H1 (cell line): ENCODE measurements at regions not wholly inside any gene's neighbourhood (a gene's known extent, or its start where the extent isn't known, plus 50 kb on each side); places are given as distances from the start of the nearest gene placed in this dataset.

ENCODE experiments used
- CTCF ChIA-PET: fragments of 300-600 bp; sonication (Branson Sonifier 250); formaldehyde crosslinking; loops from one replicate; lab custom pipeline; 2021; ENCODE audit not compliant: partially characterized antibody; lab: Charles Lee
- POLR2A ChIA-PET: fragments of 300-600 bp; sonication (Branson Sonifier 250); formaldehyde crosslinking; loops from one replicate; lab custom pipeline; 2021; ENCODE audit warnings: inconsistent platforms; ENCODE audit not compliant: partially characterized antibody; lab: Charles Lee
- DNase-seq, 2 experiments: peaks; one replicate each; pipeline versions ENCODE4 v3.0.0 to v3.0.0-alpha.2; 2010 to 2022; ENCODE audit warnings: low spot score in 2 of 2, low read depth in 1 of 2, mixed read lengths in 1 of 2
- FAIRE-seq: peaks from 2 replicates; lab custom pipeline; 2011; peaks lifted over from hg19 to GRCh38; lab: Jason Lieb, UNC
- H2AFZ ChIP-seq: 2 replicates; pipeline ENCODE4 v1.8.1; 2012; ENCODE audit warnings: low read length, inconsistent platforms
- H2AK5ac ChIP-seq: 2 replicates; pipeline ENCODE4 v1.6.1; 2013; ENCODE audit warnings: low read depth, low read length
- H2BK120ac ChIP-seq: replicated peaks from 2 replicates; pipeline ENCODE3; 2013; ENCODE audit warnings: low read depth, low read length, inconsistent platforms
- H2BK12ac ChIP-seq: 2 replicates; pipeline ENCODE4 v1.6.1; 2013; ENCODE audit warnings: low read depth, low read length
- H2BK15ac ChIP-seq: 2 replicates; pipeline ENCODE4 v1.6.1; 2013; ENCODE audit warnings: low read length
- H2BK20ac ChIP-seq: 2 replicates; pipeline ENCODE4 v1.6.1; 2013; ENCODE audit warnings: low read length
- H2BK5ac ChIP-seq: 2 replicates; pipeline ENCODE4 v1.6.1; 2013; ENCODE audit warnings: low read depth, low read length
- H3K14ac ChIP-seq: 2 replicates; pipeline ENCODE4 v1.6.1; 2013; ENCODE audit warnings: inconsistent platforms; ENCODE audit not compliant: insufficient read length
- H3K18ac ChIP-seq: 2 replicates; pipeline ENCODE4 v1.6.1; 2013; ENCODE audit warnings: low read length; ENCODE audit errors: extremely low read depth
- H3K23ac ChIP-seq: 2 replicates; pipeline ENCODE4 v1.6.1; 2013; ENCODE audit warnings: inconsistent platforms; ENCODE audit not compliant: insufficient read length
- H3K23me2 ChIP-seq: 2 replicates; pipeline ENCODE4 v1.6.1; 2013; ENCODE audit warnings: low read depth, low read length
- H3K27ac ChIP-seq: 2 replicates; pipeline ENCODE4 v1.6.1; 2011; ENCODE audit warnings: low read depth, low read length, inconsistent platforms
- H3K27me3 ChIP-seq, 4 experiments: replicated peaks in 1 of 4; 1 replicate in 1 of 4; 2 replicates in 3 of 4; pipeline versions ENCODE4 v1.6.1 to v1.8.1; 2011 to 2013; ENCODE audit warnings: low read length in 3 of 4, mild to moderate bottlenecking in 3 of 4, inconsistent platforms in 2 of 4, mixed read lengths in 2 of 4, moderate library complexity in 1 of 4; ENCODE audit not compliant: control insufficient read depth in 3 of 4, insufficient read depth in 3 of 4; ENCODE audit errors: extremely low read depth in 1 of 4
- H3K36me3 ChIP-seq, 4 experiments: 2 replicates each; pipeline versions ENCODE4 v1.6.1 to v1.8.1; 2011 to 2013; ENCODE audit warnings: mild to moderate bottlenecking in 4 of 4, low read length in 3 of 4, moderate library complexity in 2 of 4, control low read depth in 1 of 4, inconsistent platforms in 1 of 4; ENCODE audit not compliant: insufficient read depth in 4 of 4, control insufficient read depth in 2 of 4
- H3K4ac ChIP-seq: replicated peaks from 2 replicates; pipeline ENCODE3; 2013; ENCODE audit warnings: low read length, low read depth, mixed read lengths, inconsistent platforms; ENCODE audit not compliant: insufficient read length
- H3K4me1 ChIP-seq, 4 experiments: replicated peaks in 1 of 4; 1 replicate in 1 of 4; 2 replicates in 3 of 4; pipeline versions ENCODE4 v1.6.1 to v1.8.1; 2011 to 2013; ENCODE audit warnings: low read length in 3 of 4, inconsistent platforms in 2 of 4, mixed read lengths in 1 of 4; ENCODE audit not compliant: insufficient read depth in 4 of 4, control insufficient read depth in 3 of 4
- H3K4me2 ChIP-seq, 2 experiments: 2 replicates each; pipeline versions ENCODE4 v1.6.1 to v1.8.1; 2011 to 2013; ENCODE audit warnings: low read depth in 2 of 2, low read length in 2 of 2, control low read depth in 1 of 2, inconsistent platforms in 1 of 2, mild to moderate bottlenecking in 1 of 2; ENCODE audit not compliant: insufficient read depth in 1 of 2
- H3K4me3 ChIP-seq, 4 experiments: fragments of 200-600, 300-600 bp in 1 of 4; sonication (generic), shearing (Covaris generic), sonication (Bioruptor Twin) in 1 of 4; 2 replicates each; pipeline versions ENCODE4 v1.5.1 to v1.8.1; 2011 to 2016; ENCODE audit warnings: low read length in 4 of 4, low read depth in 3 of 4, control low read depth in 2 of 4, inconsistent platforms in 2 of 4, mild to moderate bottlenecking in 2 of 4, mixed read lengths in 1 of 4, moderate library complexity in 1 of 4; ENCODE audit not compliant: insufficient read depth in 2 of 4; ENCODE audit errors: extremely low read depth in 1 of 4
- H3K56ac ChIP-seq: replicated peaks from 2 replicates; pipeline ENCODE3; 2013; ENCODE audit warnings: low read depth, mild to moderate bottlenecking, mixed read lengths, low read length, inconsistent platforms; ENCODE audit not compliant: insufficient read length
- H3K79me1 ChIP-seq: 2 replicates; pipeline ENCODE4 v1.6.1; 2013; ENCODE audit warnings: low read depth, low read length, control low read depth
- H3K79me2 ChIP-seq, 2 experiments: 2 replicates each; pipeline versions ENCODE4 v1.6.1 to v1.8.1; 2012 to 2013; ENCODE audit warnings: low read length in 2 of 2, mild to moderate bottlenecking in 2 of 2, inconsistent platforms in 1 of 2; ENCODE audit not compliant: insufficient read depth in 2 of 2, control insufficient read depth in 1 of 2
- H3K9ac ChIP-seq, 4 experiments: replicated peaks in 1 of 4; 1 replicate in 1 of 4; 2 replicates in 3 of 4; pipeline versions ENCODE4 v1.6.1 to v1.8.1; 2011 to 2013; ENCODE audit warnings: low read depth in 3 of 4, low read length in 3 of 4, control low read depth in 2 of 4, mild to moderate bottlenecking in 2 of 4, moderate library complexity in 2 of 4, inconsistent platforms in 1 of 4; ENCODE audit errors: extremely low read depth in 1 of 4
- H3K9me3 ChIP-seq, 2 experiments: 2 replicates each; pipeline versions ENCODE4 v1.6.1 to v1.8.1; 2012 to 2013; ENCODE audit warnings: mild to moderate bottlenecking in 2 of 2, moderate library complexity in 2 of 2, control low read depth in 1 of 2, inconsistent platforms in 1 of 2, low read depth in 1 of 2, low read length in 1 of 2, mixed read lengths in 1 of 2; ENCODE audit not compliant: insufficient read depth in 2 of 2
- H4K20me1 ChIP-seq, 2 experiments: replicated peaks in 1 of 2; 2 replicates each; pipeline versions ENCODE3 to v1.8.1; 2011 to 2013; ENCODE audit warnings: inconsistent platforms in 2 of 2, low read length in 2 of 2, mild to moderate bottlenecking in 1 of 2; ENCODE audit not compliant: insufficient read depth in 2 of 2, control insufficient read depth in 1 of 2
- H4K5ac ChIP-seq: 2 replicates; pipeline ENCODE4 v1.6.1; 2013; ENCODE audit warnings: low read length, low read depth, mixed read lengths, inconsistent platforms; ENCODE audit not compliant: insufficient read length
- H4K8ac ChIP-seq: 2 replicates; pipeline ENCODE4 v1.8.0; 2013; ENCODE audit warnings: mild to moderate bottlenecking, moderate library complexity, low read length, inconsistent platforms; ENCODE audit not compliant: insufficient read depth; ENCODE audit errors: extremely low read depth
- H4K91ac ChIP-seq: replicated peaks from 2 replicates; pipeline ENCODE3; 2013; ENCODE audit warnings: low read length, mixed read lengths, inconsistent platforms; ENCODE audit not compliant: insufficient read length
- ASH2L ChIP-seq: fragments of 200-600, 300-600 bp; sonication (generic); IDR thresholded peaks from one replicate; pipeline ENCODE4 v1.7.1; 2017; ENCODE audit warnings: low read length
- BRCA1 ChIP-seq: IDR thresholded peaks from 2 replicates; pipeline ENCODE4 v1.6.1; 2012; ENCODE audit warnings: low read depth, low read length, improper control_type of control experiment
- CBX8 ChIP-seq: fragments of 300-800, 300-1000 bp; sonication (generic); IDR thresholded peaks from 2 replicates; pipeline ENCODE4 v1.7.1; 2016; ENCODE audit warnings: low read depth, low read length, borderline replicate concordance
- CREB1 ChIP-seq: IDR thresholded peaks from 2 replicates; pipeline ENCODE4 v1.6.1; 2012; ENCODE audit warnings: inconsistent platforms
- HDAC2 ChIP-seq, 2 experiments: fragments of 300-600 bp in 1 of 2; sonication (generic) in 1 of 2; IDR thresholded peaks; 2 replicates each; pipeline ENCODE4 v1.6.1; 2011 to 2012; ENCODE audit warnings: low read depth in 2 of 2, low read length in 2 of 2, mild to moderate bottlenecking in 2 of 2, moderate library complexity in 2 of 2, borderline replicate concordance in 1 of 2, inconsistent platforms in 1 of 2
- POLR2A ChIP-seq, 2 experiments: IDR thresholded peaks; 1 replicate in 1 of 2; 2 replicates in 1 of 2; pipeline ENCODE4 v1.6.1; 2011; ENCODE audit warnings: low read depth in 2 of 2, low read length in 2 of 2, mild to moderate bottlenecking in 2 of 2; ENCODE audit errors: control extremely low read depth in 1 of 2
- SIN3A ChIP-seq, 2 experiments: IDR thresholded peaks in 1 of 2; conservative IDR thresholded peaks in 1 of 2; 2 replicates each; pipeline ENCODE4 v1.6.1; 2011 to 2012; ENCODE audit warnings: low read length in 2 of 2, improper control_type of control experiment in 1 of 2, low read depth in 1 of 2, mild to moderate bottlenecking in 1 of 2
- SIX5 ChIP-seq: IDR thresholded peaks from 2 replicates; pipeline ENCODE4 v1.6.1; 2011; ENCODE audit warnings: mild to moderate bottlenecking, low read depth, low read length
- TBP ChIP-seq: IDR thresholded peaks from 2 replicates; pipeline ENCODE4 v1.6.1; 2011; ENCODE audit warnings: low read depth, low read length, improper control_type of control experiment
- YY1 ChIP-seq: IDR thresholded peaks from 2 replicates; pipeline ENCODE4 v1.6.1; 2011; ENCODE audit warnings: low read depth, mild to moderate bottlenecking, low read length
- ZNF274 ChIP-seq: IDR thresholded peaks from 2 replicates; pipeline ENCODE4 v1.7.0; 2012; ENCODE audit warnings: low read length, borderline replicate concordance; ENCODE audit errors: extremely low read depth
- WGBS, 2 experiments: shearing (Covaris generic) in 1 of 2; methylation state at CpG; one replicate each; pipeline versions ENCODE4 v1.1.6 to v1.1.7; 2013 to 2015; ENCODE audit warnings: low lambda C conversion rate in 2 of 2, mixed read lengths in 2 of 2, inconsistent platforms in 1 of 2, low coverage in 1 of 2, missing lambda C conversion rate in 1 of 2; ENCODE audit not compliant: insufficient replicate concordance in 2 of 2, insufficient coverage in 1 of 2, insufficient read length in 1 of 2; ENCODE audit errors: extremely low coverage in 1 of 2, missing lambda C conversion rate in 1 of 2; 5-methylcytosine and 5-hydroxymethylcytosine counted together
- TF ChIP-seq, protein P1 (sequence below): IDR thresholded peaks from 2 replicates; pipeline ENCODE4 v1.6.1; 2011; ENCODE audit warnings: low read depth, mild to moderate bottlenecking, low read length; ENCODE audit not compliant: insufficient read depth

DNA sequence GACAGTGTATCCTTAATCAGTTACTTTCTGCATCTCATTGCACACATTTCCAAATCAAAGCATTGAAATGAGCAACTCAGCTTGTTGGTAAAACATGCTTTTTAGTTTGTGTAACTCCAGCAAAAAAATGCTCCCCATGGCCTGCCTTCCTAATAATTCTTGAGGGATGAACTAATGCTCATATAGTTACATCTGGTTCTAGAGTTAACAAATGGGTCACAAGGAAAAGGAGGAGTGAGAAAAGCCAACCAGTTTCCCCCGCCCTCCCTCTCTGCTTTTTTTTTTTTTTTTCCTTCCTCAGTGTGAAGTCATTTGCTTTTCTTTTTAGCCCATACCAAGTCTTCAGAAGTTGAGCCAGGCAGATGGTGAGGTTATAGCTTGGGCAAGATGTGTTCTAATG, 231.7 kb downstream of the MTX2 start:
- Histone ChIP-seq H3K79me2 (no peaks in the 10 kb centered on the region), H3K23me2 (no peaks in the 10 kb centered on the region), H2BK5ac (no peak overlapping the region), H2AFZ (no peak overlapping the region; the same call in 1 of the 2 replicates), H3K4ac (no peak overlapping the region), H3K4me3 (no peak overlapping the region), H4K20me1 (no peaks in the 10 kb centered on the region), H2BK20ac (no peak overlapping the region), H3K36me3 (no peaks in the 10 kb centered on the region), H4K8ac (no peak overlapping the region), H3K4me2 (no peak overlapping the region), H4K91ac (no peak overlapping the region), H2BK120ac (no peak overlapping the region), H4K5ac (no peak overlapping the region), H3K9ac (no peak overlapping the region), H2BK12ac (no peak overlapping the region), H3K4me1 (no peaks in the 10 kb centered on the region), H3K79me1 (no peaks in the 10 kb centered on the region), H2AK5ac (no peak overlapping the region), H3K27ac (no peak overlapping the region), H3K27me3 (no peaks in the 10 kb centered on the region; a peak in 2 of 7 replicates), H3K56ac (no peak overlapping the region), H2BK15ac (no peak overlapping the region), H3K9me3 (no peaks in the 10 kb centered on the region), H3K14ac (no peak overlapping the region), H3K18ac (no peak overlapping the region), H3K23ac (no peak overlapping the region)
- no peak for TF ChIP-seq SIX5
- no peak for TF ChIP-seq YY1
- no peak for TF ChIP-seq POLR2A (IDR thresholded peaks at IDR 0.05; ENCODE audit: control extremely low read depth in 1 of 2, low read depth in 2 of 2, low read length in 2 of 2)
- TF ChIP-seq ZNF274: no peak
- TF ChIP-seq, protein P1, sequence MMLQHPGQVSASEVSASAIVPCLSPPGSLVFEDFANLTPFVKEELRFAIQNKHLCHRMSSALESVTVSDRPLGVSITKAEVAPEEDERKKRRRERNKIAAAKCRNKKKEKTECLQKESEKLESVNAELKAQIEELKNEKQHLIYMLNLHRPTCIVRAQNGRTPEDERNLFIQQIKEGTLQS: no peak
- TF ChIP-seq HDAC2 (IDR thresholded peaks at IDR 0.05; ENCODE audit: borderline replicate concordance in 1 of 2, low read depth in 2 of 2, low read length in 2 of 2): no peak
- no peak for TF ChIP-seq CBX8
- TF ChIP-seq BRCA1: no peak
- no peak for TF ChIP-seq CREB1
- TF ChIP-seq TBP: no peak
- TF ChIP-seq ASH2L: no peak
- no peak for TF ChIP-seq SIN3A (conservative IDR thresholded peaks at IDR 0.05 in 1 of 2, IDR thresholded peaks at IDR 0.05 in 1 of 2; ENCODE audit: low read depth in 1 of 2, low read length in 2 of 2)
- CTCF ChIA-PET: interaction anchor here (0.6 to 1.2 kb wide), 4 partner anchors 10 to 361 kb away, joined by 3 to 4 read pairs (median 3); no protein-coding TSS in a partner anchor
- FAIRE-seq (no peak), DNase-seq (no peak)
- POLR2A ChIA-PET: interaction anchor here (1.3 kb wide), 1 partner anchor 33 kb away, joined by 3 read pairs; no protein-coding TSS in a partner anchor
- 70% methylated on average over 1 of the region's 1 CpG; no CpG with 5 or more reads in 1 of the 2 experiments for WGBS, 2 experiments
